GM13977 (cell line): ENCODE measurements at regions not wholly inside any gene's neighbourhood (a gene's known extent, or its start where the extent isn't known, plus 50 kb on each side); places are given as distances from the start of the nearest gene placed in this dataset.
"Not testable (repeated sequence)": the region's sequence is repeated elsewhere in the genome, so short reads cannot be mapped to it uniquely, and the experiment has no call there.

Experiments
- DNase-seq: peaks from one replicate; pipeline ENCODE4 v3.0.0; 2012; ENCODE audit warnings: low spot score
- CTCF ChIP-seq: IDR thresholded peaks from 2 replicates; pipeline ENCODE4 v1.5.1; 2012; ENCODE audit warnings: mild to moderate bottlenecking, control low read depth; ENCODE audit not compliant: insufficient read depth; ENCODE audit errors: extremely low read depth, missing control alignments
- in situ Hi-C: fragments of 300-500 bp; cut with MboI; formaldehyde crosslinking; loops from one replicate; pipeline ENCODE4 v1.12.0; 2022; ENCODE audit warnings: low sequenced_read_pairs, low pct_unique_long_range_greater_than_20kb, mixed read lengths, inconsistent platforms; ENCODE audit not compliant: unreplicated experiment

- in situ Hi-C loops = no loop called here
These were observed 453.9 kb upstream of the DDX18 start for GRCh38 chr2:117360586-117360985.

GRCh38 chr2:117378653-117379052, 435.8 kb upstream of the DDX18 start:
- no peak for TF ChIP-seq CTCF

More at GRCh38 chr2:117360586-117360985, 453.9 kb upstream of the DDX18 start:
- DNase-seq = no peak
- TF ChIP-seq CTCF = no peak

GRCh38 chr2:117379928-117380327, 434.6 kb upstream of the DDX18 start:
- in situ Hi-C loops = no loop called here
- no peak for DNase-seq
- TF ChIP-seq CTCF = no peak

More at GRCh38 chr2:117378653-117379052, 435.8 kb upstream of the DDX18 start:
- DNase-seq = no peak
- in situ Hi-C loops = no loop called here

- in situ Hi-C loops, DNase-seq: not testable (repeated sequence)
These were observed 430.5 kb upstream of the DDX18 start for GRCh38 chr2:117383997-117384396.

GRCh38 chr2:117396161-117396560, 418.3 kb upstream of the DDX18 start:
- TF ChIP-seq CTCF = no peak
- DNase-seq = no peak
- in situ Hi-C loops = no loop called here

GRCh38 chr2:117401582-117401981, 412.9 kb upstream of the DDX18 start:
- no peak for DNase-seq
- in situ Hi-C loops = no loop called here
- no peak for TF ChIP-seq CTCF

GRCh38 chr2:117406443-117406842, 408.0 kb upstream of the DDX18 start:
- DNase-seq = no peak
- TF ChIP-seq CTCF = no peak
- in situ Hi-C loops = no loop called here
